Glutamatergic neuron (in vitro differentiated cells): ENCODE measurements at regions not wholly inside any gene's neighbourhood (a gene's known extent, or its start where the extent isn't known, plus 50 kb on each side); places are given as distances from the start of the nearest gene placed in this dataset.

Experiments used
- DNase-seq: peaks from one replicate; pipeline ENCODE4 v3.0.0; 2022
- H3K27ac Mint-ChIP-seq: one replicate; pipeline ENCODE4 v1.8.0; 2020; ENCODE audit warnings: mild to moderate bottlenecking, mixed read lengths, inconsistent platforms; ENCODE audit not compliant: unreplicated experiment
- H3K27me3 Mint-ChIP-seq: one replicate; pipeline ENCODE4 v1.8.0; 2020; ENCODE audit warnings: mild to moderate bottlenecking, moderate library complexity, mixed read lengths, inconsistent platforms; ENCODE audit not compliant: unreplicated experiment
- H3K36me3 Mint-ChIP-seq: one replicate; pipeline ENCODE4 v1.8.0; 2020; ENCODE audit warnings: mild to moderate bottlenecking, mixed read lengths, inconsistent platforms; ENCODE audit not compliant: unreplicated experiment
- H3K4me1 Mint-ChIP-seq: one replicate; pipeline ENCODE4 v1.8.0; 2020; ENCODE audit warnings: mild to moderate bottlenecking, low read depth, mixed read lengths, inconsistent platforms; ENCODE audit not compliant: unreplicated experiment
- H3K4me3 Mint-ChIP-seq: one replicate; pipeline ENCODE4 v1.8.0; 2020; ENCODE audit warnings: mild to moderate bottlenecking, mixed read lengths, inconsistent platforms; ENCODE audit not compliant: unreplicated experiment
- H3K9me3 Mint-ChIP-seq: one replicate; pipeline ENCODE4 v1.8.0; 2020; ENCODE audit warnings: mild to moderate bottlenecking, moderate library complexity, mixed read lengths, inconsistent platforms; ENCODE audit not compliant: unreplicated experiment
- CTCF ChIP-seq: fragments of 200-600 bp; sonication (generic); IDR thresholded peaks from one replicate; pipeline ENCODE4 v1.5.0; 2021; ENCODE audit not compliant: partially characterized antibody, unreplicated experiment

- Mint-ChIP-seq H3K36me3 (no peaks in the 10 kb centered on the region), H3K27ac (peak overlapping the region; percentile 30), H3K9me3 (no peaks in the 10 kb centered on the region), H3K27me3 (no peaks in the 10 kb centered on the region), H3K4me1 (peaks cover 3% of the 10 kb centered on the region), H3K4me3 (no peak overlapping the region)
- DNase-seq: no peak
- TF ChIP-seq CTCF: no peak
Measured at GRCh38 chr15:87609894-87610293, 646.6 kb downstream of the NTRK3 start.

- Mint-ChIP-seq H3K27me3 (no peaks in the 10 kb centered on the region), H3K27ac (no peak overlapping the region), H3K9me3 (no peaks in the 10 kb centered on the region)
Measured at GRCh38 chr15:87609474-87609873, 647.1 kb downstream of the NTRK3 start.

GRCh38 chr15:87608238-87609028, 648.1 kb downstream of the NTRK3 start:
- TF ChIP-seq CTCF: no peak
- no peaks in the 10 kb centered on the region for H3K9me3 Mint-ChIP-seq
- no peaks in the 10 kb centered on the region for H3K27me3 Mint-ChIP-seq
- DNase-seq: no peak
- peaks cover 3% of the 10 kb centered on the region for H3K4me1 Mint-ChIP-seq
- no peaks in the 10 kb centered on the region for H3K36me3 Mint-ChIP-seq
- H3K27ac Mint-ChIP-seq: no peak overlapping the region
- no peak overlapping the region for H3K4me3 Mint-ChIP-seq

More at GRCh38 chr15:87609474-87609873, 647.1 kb downstream of the NTRK3 start:
- Mint-ChIP-seq H3K36me3 (no peaks in the 10 kb centered on the region), H3K4me1 (peaks cover 3% of the 10 kb centered on the region), H3K4me3 (no peak overlapping the region)
- no peak for DNase-seq
- TF ChIP-seq CTCF: no peak

GRCh38 chr15:87606971-87607370, 649.6 kb downstream of the NTRK3 start:
- no peak overlapping the region for H3K27ac Mint-ChIP-seq

More at GRCh38 chr15:87606971-87607370, 649.6 kb downstream of the NTRK3 start:
- Mint-ChIP-seq H3K9me3 (no peaks in the 10 kb centered on the region), H3K27me3 (no peaks in the 10 kb centered on the region), H3K36me3 (no peaks in the 10 kb centered on the region), H3K4me1 (peaks cover 3% of the 10 kb centered on the region), H3K4me3 (no peak overlapping the region)
- TF ChIP-seq CTCF: no peak
- no peak for DNase-seq
